ENCODE measurements at regions not wholly inside any gene's neighbourhood (a gene's known extent, or its start where the extent isn't known, plus 50 kb on each side); places are given as distances from the start of the nearest gene placed in this dataset.

DNA sequence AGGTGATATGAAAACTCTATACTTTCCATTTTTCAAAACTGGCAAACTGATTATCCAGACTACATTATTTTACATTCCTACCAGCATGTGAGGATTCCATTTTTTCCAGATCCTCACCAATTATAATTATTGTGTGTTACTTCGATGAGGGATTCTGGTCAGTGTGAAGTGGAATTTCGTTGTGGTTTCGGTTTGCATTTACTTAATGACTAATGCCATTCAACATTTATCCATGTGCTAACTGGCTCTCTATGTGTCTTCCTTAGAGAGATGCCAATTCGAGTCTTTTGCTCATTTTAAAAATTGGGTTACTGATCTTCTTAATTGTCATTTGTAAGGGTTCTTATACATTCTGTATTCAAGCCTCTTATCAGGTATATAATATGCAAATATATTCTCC is 1551.3 kb upstream of the MIR17HG start:
- H3K27me3 ChIP-seq = no peaks in the 10 kb centered on the region
- intact Hi-C loops (cut with DNase I) = no loop called here
- H3K27ac ChIP-seq = no peak overlapping the region

DNA sequence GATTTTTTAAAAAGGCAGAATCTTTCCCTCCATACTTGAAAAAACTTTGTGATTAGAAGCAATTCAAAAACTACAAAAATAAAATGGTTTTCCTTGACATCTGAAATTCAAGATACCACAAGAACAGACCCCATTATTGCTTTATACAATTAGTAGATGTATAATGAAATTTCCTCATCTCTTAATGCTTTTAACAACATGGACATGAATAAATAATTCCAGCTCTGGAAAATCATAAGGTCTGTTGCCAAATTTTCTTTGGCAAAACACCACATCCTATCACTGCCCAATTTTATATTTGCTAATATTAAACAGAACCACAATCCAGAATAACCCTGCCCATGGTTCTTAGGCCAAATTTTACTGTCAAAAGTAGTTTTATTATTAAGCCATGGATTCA is 1543.6 kb upstream of the MIR17HG start:
- no peak for DNase-seq (ENCODE audit: extremely low spot score in 2 of 2)
- TF ChIP-seq CTCF (IDR thresholded peaks at IDR 0.05) = no peak
- TF ChIP-seq POLR2A (IDR thresholded peaks at IDR 0.05) = no peak
- TF ChIP-seq POLR2AphosphoS5 (IDR thresholded peaks at IDR 0.05; ENCODE audit: insufficient read depth in 1 of 2, low read depth in 1 of 2) = no peak
- intact Hi-C loops (cut with DNase I) = no loop called here
- no peak overlapping the region for H3K27ac ChIP-seq
- no peaks in the 10 kb centered on the region for H3K4me1 ChIP-seq
- H3K36me3 ChIP-seq = no peaks in the 10 kb centered on the region
- H3K9me3 ChIP-seq = no peaks in the 10 kb centered on the region
- H3K27me3 ChIP-seq = no peaks in the 10 kb centered on the region
- no peak overlapping the region for H3K4me3 ChIP-seq

More for the DNA sequence above, 1551.3 kb upstream of the MIR17HG start:
- DNase-seq (ENCODE audit: extremely low spot score in 2 of 2) = no peak
- Histone ChIP-seq H3K9me3 (no peaks in the 10 kb centered on the region), H3K4me3 (no peak overlapping the region), H3K36me3 (no peaks in the 10 kb centered on the region), H3K4me1 (no peaks in the 10 kb centered on the region)
- TF ChIP-seq POLR2AphosphoS5 (IDR thresholded peaks at IDR 0.05; ENCODE audit: insufficient read depth in 1 of 2, low read depth in 1 of 2) (no peak), POLR2A (IDR thresholded peaks at IDR 0.05) (no peak), CTCF (IDR thresholded peaks at IDR 0.05) (no peak)

DNA sequence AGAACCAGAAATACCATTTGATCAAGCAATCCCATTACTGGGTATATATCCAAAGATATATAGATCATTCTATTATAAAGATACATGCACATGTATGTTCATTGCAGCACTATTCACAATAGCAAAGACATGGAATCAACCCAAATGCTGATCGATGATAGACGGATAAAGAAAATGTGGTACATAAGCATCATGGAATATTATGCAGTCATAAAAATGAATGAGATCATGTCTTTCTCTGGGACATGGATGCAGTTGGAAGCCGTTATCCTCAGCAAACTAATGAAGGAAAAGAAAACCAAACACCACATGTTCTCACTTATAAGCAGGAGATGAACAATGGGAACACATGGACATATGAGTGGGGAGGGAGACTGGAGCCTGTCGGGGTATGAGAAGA is 1540.9 kb upstream of the MIR17HG start:
- no peak for DNase-seq (ENCODE audit: extremely low spot score in 2 of 2)
- no peak overlapping the region for H3K4me3 ChIP-seq
- no peak overlapping the region for H3K27ac ChIP-seq
- no peaks in the 10 kb centered on the region for H3K9me3 ChIP-seq
- H3K36me3 ChIP-seq = no peaks in the 10 kb centered on the region
- no peaks in the 10 kb centered on the region for H3K27me3 ChIP-seq
- H3K4me1 ChIP-seq = no peaks in the 10 kb centered on the region
- intact Hi-C loops (cut with DNase I) = no loop called here
- TF ChIP-seq POLR2A (IDR thresholded peaks at IDR 0.05) (no peak), POLR2AphosphoS5 (IDR thresholded peaks at IDR 0.05; ENCODE audit: insufficient read depth in 1 of 2, low read depth in 1 of 2) (no peak), CTCF (IDR thresholded peaks at IDR 0.05) (no peak)

GRCh38 chr13:89812856-89813255 is 1534.6 kb upstream of the MIR17HG start:
- H3K27ac ChIP-seq = no peak overlapping the region
- no peaks in the 10 kb centered on the region for H3K9me3 ChIP-seq
- TF ChIP-seq CTCF (IDR thresholded peaks at IDR 0.05) (no peak), POLR2AphosphoS5 (IDR thresholded peaks at IDR 0.05; ENCODE audit: insufficient read depth in 1 of 2, low read depth in 1 of 2) (no peak), POLR2A (IDR thresholded peaks at IDR 0.05) (no peak)
- intact Hi-C loops (cut with DNase I) = no loop called here
- H3K4me3 ChIP-seq = no peak overlapping the region
- no peaks in the 10 kb centered on the region for H3K36me3 ChIP-seq
- no peaks in the 10 kb centered on the region for H3K4me1 ChIP-seq
- H3K27me3 ChIP-seq = no peaks in the 10 kb centered on the region
- DNase-seq (ENCODE audit: extremely low spot score in 2 of 2) = no peak

DNA sequence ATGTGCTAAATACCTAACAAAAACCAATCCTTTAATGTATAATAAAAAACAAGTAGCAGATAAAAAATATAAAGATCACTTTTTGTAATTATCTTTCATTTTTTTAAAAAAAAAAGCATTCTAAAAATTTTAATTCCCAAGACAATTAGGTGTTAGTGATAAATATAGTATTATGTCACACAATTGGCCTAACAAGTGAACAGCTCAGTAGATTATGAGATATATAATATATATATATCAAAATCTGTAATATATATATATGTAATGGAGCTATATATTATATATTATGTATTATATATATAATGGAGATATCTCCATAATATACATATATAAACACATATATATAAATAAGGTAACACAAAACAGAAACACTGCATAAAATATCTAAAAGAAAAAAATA is 1531.1 kb upstream of the MIR17HG start:
- no peak for TF ChIP-seq POLR2AphosphoS5 (IDR thresholded peaks at IDR 0.05; ENCODE audit: insufficient read depth in 1 of 2, low read depth in 1 of 2)
- TF ChIP-seq POLR2A (IDR thresholded peaks at IDR 0.05) = no peak
- TF ChIP-seq CTCF (IDR thresholded peaks at IDR 0.05) = no peak
- Histone ChIP-seq H3K36me3 (no peaks in the 10 kb centered on the region), H3K27ac (no peak overlapping the region), H3K27me3 (no peaks in the 10 kb centered on the region), H3K4me3 (no peak overlapping the region), H3K9me3 (no peaks in the 10 kb centered on the region), H3K4me1 (no peaks in the 10 kb centered on the region)
- intact Hi-C loops (cut with DNase I) = no loop called here
- no peak for DNase-seq (ENCODE audit: extremely low spot score in 2 of 2)

Data from vagina (tissue), 2 donors.